GM21529 (cell line): ENCODE measurements at regions not wholly inside any gene's neighbourhood (a gene's known extent, or its start where the extent isn't known, plus 50 kb on each side); places are given as distances from the start of the nearest gene placed in this dataset.
A peak's percentile ranks its signal among the peaks of the same experiment; 100 is the strongest.
"Not testable (repeated sequence)": the region's sequence is repeated elsewhere in the genome, so short reads cannot be mapped to it uniquely, and the experiment has no call there.

Experiments used
- ATAC-seq: cut with Tn5 transposase; IDR thresholded peaks from one replicate; pipeline ENCODE4 v1.9.1; 2021; ENCODE audit not compliant: unreplicated experiment

DNA sequence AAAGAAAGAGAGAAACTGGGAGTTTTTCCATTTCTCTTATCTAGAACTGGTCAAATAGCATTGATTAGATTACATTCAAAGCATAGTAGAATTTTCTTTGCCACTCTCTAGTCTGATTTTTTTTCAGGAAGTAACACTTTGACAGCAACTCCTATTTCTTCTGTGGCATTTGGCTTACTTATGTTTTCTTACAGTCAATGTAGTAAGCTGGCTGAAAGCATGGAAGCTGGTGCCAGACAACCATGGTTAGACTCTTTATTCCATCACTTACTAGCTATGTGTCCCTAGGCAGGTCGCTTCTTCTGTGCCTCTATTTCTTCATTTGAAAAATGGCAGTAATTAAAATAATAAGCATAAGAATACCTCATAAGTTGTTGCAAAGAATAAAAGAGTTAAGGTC is 54.2 kb upstream of the OPRM1 start:
- ATAC-seq: no peak

DNA sequence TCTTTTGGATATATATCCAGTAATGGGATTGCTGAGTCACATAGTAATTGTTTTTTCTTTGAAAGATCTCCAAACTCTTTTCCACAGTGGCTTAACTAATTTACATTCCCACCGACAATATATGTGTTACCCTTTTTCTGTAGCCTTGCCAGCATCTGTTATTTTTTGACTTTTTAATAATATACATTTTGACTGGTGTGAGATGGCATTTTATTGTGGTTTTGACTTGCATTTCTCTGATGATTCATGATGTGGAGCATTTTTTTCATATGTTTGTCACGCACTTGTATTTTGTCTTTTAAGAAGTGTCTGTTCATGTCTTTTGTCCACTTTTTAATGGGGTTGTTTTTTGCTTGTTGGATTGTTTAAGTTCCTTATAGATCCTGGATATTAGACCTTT is 58.9 kb upstream of the OPRM1 start:
- ATAC-seq: no peak

GRCh38 chr6:153978911-153979548 is 60.0 kb upstream of the OPRM1 start:
- not testable (repeated sequence) for ATAC-seq

DNA sequence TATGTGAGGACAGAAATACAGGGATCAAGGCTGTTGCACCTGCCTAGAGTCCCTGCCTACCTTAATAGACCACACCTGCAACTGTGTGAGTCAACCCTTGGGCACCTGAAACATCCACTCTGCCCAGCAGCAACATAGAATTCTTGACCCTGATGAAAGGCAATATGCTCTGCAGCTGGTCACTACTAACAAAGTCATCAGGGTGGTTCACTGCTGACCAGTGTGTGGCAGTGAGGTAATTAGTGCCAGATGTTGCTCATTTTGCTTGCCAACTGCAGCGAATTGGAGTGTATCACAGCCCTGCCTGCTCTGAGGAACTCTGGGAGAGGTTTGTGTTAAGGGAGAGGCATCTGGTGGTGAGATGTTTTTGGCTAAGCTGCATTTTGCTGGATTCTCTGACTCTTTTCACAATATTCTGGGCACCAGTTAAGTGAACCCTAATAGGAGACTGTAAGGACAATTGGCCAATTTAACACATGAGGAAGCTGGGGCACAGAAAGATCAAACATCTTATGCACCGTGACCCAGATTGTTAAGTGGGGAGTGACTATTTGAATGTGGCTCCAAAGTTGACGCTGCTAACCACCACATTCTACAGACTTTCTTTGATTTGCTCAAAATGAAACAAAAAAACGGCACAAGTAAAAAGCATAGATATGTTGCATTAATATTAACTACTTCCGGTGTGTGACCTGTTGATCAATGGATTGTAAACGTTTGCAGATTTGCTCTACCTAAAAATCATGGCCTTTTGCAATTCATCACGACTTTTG is 61.9 kb upstream of the OPRM1 start:
- peak; percentile 66 for ATAC-seq

DNA sequence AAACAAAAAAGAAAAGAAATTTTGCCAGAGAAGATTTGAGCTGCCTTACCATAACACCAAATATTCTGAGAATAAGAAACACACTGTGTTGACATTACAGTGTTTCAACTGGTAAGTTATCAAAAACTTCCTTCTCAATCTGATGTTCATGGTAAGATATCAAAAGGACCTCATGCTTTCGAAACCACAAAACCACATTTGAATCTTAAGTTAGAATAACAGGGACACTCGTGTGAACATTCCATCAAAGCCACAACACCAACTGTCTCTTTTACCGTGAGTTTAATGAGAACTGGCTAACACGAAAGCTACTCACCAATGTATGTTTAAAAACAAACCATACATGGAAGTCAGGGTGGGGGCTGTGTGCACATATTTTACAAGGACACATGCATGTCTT is 73.0 kb upstream of the OPRM1 start:
- no peak for ATAC-seq

DNA sequence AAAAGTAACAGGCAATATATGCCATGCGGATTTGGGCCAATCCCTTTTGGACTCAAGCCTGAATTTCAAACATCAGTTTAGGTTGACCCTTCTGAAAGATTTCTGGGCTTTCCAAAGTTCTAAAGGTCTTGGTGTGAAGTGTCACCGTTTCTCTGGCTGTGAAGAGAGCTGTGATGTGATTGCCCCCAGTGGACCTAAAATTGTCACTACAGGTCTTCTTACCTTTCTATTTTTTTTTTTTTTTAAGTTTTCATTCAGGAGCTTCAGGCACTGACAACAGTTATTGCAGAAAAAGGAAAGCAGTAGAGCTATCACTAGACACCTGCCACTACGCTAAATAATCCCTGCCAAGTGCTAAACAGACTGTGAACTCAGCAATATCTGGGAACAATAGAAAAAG is 75.7 kb upstream of the OPRM1 start:
- no peak for ATAC-seq

DNA sequence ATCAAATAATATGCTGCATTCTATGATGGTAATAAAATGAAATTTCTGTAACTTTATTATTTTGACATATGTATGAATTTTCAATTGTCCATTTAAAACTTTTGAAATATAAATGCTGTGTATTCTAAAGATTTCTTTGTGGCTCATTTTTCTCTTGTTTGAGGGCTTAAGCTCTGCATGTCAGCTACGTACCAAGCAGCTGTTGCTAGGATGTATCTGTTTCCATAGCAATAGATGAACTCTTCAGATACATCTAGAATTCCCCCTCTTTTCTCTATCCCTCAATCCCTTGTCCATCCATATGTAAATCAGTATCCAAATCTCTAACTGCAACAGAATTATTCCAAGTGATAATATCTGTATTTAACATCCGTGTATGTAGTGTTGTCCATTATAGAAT is 76.5 kb upstream of the OPRM1 start:
- no peak for ATAC-seq

- no peak for ATAC-seq
Observed at GRCh38 chr6:153960741-153961140, 78.3 kb upstream of the OPRM1 start.

GRCh38 chr6:153960281-153960680 is 78.8 kb upstream of the OPRM1 start:
- ATAC-seq: no peak

- ATAC-seq: no peak
Observed at GRCh38 chr6:153959276-153959675, 79.8 kb upstream of the OPRM1 start.

DNA sequence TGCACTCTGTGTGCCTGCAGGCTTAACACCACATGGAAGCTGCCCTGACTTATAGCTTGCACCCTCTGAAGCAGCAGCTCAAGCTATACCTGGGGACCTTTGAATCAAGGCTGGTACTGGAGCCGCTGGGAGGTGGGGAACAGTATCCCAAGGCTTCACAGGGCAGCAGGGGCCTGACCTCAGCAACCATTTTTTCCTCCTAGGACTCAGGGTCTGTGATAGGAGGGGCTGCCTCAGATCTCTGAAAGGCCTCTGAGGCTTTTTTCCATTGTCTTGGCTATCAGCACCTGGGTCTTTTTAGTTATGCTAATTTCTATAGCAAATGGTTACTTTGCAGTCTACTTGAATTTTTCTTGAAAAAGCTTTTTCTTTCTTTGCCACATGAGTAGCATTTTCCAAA is 80.2 kb upstream of the OPRM1 start:
- no peak for ATAC-seq

DNA sequence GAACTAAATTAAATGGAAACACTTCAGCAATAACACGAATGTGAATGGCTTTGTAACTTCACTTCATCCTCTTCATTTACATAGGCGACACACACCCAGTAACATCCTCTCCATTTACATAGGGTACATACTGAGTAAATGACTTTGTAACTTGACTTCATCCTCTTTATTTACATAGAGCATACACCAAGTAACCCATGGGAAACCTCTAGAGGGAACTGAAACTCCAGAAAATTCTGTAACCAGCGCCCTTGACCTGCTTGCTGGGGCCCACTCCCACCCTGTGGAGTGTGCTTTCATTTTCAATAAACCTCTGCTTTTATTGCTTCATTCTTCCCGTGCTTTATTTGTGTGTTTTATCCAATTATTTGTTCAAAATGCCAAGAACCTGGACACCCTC is 81.6 kb upstream of the OPRM1 start:
- peak; percentile 96 for ATAC-seq

GRCh38 chr6:153956808-153957207 is 82.2 kb upstream of the OPRM1 start:
- ATAC-seq: no peak

GRCh38 chr6:153949616-153950015 is 89.4 kb upstream of the OPRM1 start:
- no peak for ATAC-seq

- ATAC-seq: peak; percentile 78
Observed at GRCh38 chr6:153947808-153948447, 91.1 kb upstream of the OPRM1 start.

DNA sequence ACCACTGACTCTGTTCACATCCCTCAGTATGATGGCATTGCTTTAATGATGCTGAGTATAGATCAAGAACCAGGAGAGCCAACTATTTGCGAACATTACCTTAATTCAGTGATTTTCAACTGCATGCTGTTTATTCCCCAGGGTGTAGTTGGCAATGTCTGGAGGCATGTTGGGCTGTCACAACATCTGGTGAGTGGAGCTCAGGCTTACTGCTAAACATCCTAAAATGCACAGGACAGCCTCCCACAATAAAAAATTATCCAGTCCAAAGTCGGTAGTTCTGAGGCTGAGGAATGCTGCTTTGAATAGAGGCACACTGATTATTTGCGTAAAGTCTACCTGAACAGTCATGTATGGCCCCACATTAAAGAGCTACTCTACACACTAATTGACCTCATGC is 94.8 kb upstream of the OPRM1 start:
- ATAC-seq: no peak

GRCh38 chr6:153942361-153942760 is 96.7 kb upstream of the OPRM1 start:
- no peak for ATAC-seq

DNA sequence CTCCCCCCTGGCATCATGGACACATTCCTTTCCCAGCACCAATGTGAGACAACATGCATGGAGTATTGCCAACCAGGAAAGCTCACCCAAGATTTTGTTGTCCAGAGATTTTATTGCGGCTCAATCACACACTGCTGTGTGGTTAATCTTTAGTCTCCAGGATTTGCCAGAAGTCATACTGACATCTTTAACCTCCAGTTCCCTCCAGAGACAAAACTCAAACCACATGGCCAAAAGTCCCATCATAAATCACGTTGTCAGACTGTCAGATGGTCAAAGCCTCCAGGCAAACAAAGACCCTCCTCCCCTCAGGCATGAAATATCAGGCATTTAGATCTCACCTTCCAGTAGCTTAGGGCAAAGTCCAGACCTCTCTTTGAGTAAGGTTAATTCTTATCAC is 97.3 kb upstream of the OPRM1 start:
- ATAC-seq: no peak

DNA sequence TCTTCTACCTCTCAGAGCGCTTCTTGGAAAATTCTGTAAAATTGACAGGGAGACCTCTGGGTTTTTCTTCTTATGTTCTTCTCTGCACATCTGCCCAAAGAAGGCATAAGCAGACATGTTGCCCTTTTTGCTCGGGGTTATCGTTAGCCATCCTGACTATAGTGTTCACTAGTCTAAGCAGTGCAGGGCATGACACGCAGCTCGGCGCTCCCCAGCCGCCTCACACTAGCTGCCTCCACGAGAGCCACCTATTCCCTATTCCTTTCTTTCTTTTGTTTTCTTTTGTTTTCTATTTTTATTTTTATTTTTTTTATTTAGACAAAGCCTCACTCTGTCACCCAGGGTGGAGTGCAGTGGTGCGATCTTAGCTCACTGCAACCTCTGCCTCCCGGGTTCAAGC is 100.2 kb upstream of the OPRM1 start:
- ATAC-seq: no peak

- no peak for ATAC-seq
Observed at GRCh38 chr6:153931431-153931830, 107.6 kb upstream of the OPRM1 start.

- ATAC-seq: no peak
Observed at GRCh38 chr6:153927867-153928266, 111.2 kb upstream of the OPRM1 start.

GRCh38 chr6:153898360-153899059 is 140.5 kb upstream of the OPRM1 start:
- no peak for ATAC-seq
